ENCODE measurements at regions not wholly inside any gene's neighbourhood (a gene's known extent, or its start where the extent isn't known, plus 50 kb on each side); places are given as distances from the start of the nearest gene placed in this dataset.
"Not testable (repeated sequence)": the region's sequence is repeated elsewhere in the genome, so short reads cannot be mapped to it uniquely, and the experiment has no call there.

DNA sequence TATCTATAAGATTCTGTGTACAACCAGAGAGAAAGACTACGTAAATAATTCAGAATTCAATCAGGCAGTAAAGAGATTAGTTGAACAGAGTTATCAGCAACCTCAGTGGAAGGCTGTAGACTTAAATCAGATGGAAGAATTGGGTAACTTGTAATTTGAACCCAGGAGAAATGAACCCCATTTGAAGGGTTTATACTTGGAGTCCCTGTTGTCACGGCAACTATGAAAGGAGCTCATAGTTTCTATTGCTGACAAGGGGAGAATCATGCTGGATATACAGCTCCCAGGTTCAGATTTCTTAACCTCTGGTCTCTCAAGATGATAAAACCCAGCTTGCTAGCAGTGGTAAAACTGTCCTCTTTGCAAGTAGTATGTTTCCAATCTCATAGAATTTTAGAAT, 54.4 kb upstream of the BMP4 start:
- no peak for DNase-seq

DNA sequence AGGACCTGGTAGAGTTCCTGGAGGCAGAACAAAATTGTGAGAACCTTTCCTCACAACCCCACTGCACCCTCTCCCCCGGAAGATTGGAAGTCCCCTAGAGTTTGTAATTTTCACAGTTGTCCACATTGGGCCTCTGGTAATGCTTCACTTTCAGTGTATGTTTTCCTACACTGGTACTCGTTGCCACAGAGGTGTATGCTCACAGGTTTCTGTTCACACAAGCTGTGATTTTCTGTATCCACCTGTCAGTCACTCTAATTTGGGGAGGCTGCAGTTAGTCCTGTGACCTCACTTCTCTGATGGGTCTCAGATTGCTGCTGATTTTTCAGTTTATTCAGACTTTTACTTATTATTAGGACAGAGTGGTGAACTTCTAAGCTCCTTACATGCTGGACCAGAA, 66.4 kb upstream of the BMP4 start:
- DNase-seq = no peak

- no peak for DNase-seq
Observed at GRCh38 chr14:54025661-54026060, 69.0 kb upstream of the BMP4 start.

DNA sequence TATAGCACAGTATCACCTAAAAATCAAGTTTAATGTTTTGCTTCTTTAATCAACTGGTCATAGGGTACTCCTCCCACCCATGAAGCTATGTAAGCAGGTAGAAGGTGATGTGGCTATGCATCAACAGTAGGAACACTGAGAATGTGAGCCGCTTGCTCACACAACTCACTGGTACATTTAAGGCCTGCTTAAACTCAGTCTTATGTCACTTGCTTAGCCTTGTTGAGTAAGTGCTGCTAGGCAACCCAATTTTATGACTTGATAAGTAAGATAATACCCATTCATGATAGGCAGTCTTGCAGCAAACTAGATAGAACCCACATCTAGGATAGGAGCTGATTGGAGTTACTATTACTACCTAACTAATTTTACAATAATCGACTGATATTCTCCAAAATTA, 70.0 kb upstream of the BMP4 start:
- DNase-seq = no peak

DNA sequence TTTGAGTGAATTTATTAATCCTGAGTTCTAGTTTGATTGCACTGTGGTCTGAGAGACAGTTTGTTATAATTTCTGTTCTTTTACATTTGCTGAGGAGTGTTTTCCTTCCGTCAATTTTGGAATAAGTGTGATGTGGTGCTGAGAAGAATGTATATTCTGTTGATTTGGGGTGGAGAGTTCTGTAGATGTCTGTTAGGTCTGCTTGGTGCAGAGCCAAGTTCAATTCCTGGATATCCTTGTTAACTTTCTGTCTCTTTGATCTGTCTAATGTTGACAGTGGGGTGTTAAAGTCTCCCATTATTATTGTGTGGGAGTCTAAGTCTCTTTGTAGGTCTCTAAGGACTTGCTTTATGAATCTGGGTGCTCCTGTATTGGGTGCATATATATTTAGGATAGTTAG, 74.4 kb upstream of the BMP4 start:
- DNase-seq = not testable (repeated sequence)

GRCh38 chr14:54033285-54033684, 76.7 kb upstream of the BMP4 start:
- DNase-seq = not testable (repeated sequence)

- no peak for DNase-seq
Observed at GRCh38 chr14:54038724-54039123, 82.1 kb upstream of the BMP4 start.

DNA sequence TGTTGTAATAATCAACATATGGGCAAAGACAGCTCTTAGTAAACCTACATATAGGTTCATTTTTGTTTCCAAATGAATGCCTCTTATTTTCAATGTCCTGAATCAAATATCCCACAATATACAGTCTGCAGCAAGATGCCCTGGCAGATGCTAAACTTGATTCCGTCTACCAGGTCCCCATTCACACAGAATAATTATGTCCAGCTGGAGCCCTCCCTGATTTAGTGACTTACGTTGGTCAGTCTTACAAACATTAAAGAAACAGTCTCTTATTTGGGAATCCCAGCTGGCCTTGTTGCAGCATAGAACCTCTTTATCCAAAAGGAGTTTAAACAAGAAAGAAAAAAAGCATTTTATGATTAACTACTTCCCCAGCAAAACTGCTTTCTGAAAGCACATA, 82.7 kb upstream of the BMP4 start:
- DNase-seq = no peak

GRCh38 chr14:54040846-54041245, 84.2 kb upstream of the BMP4 start:
- DNase-seq = no peak

DNA sequence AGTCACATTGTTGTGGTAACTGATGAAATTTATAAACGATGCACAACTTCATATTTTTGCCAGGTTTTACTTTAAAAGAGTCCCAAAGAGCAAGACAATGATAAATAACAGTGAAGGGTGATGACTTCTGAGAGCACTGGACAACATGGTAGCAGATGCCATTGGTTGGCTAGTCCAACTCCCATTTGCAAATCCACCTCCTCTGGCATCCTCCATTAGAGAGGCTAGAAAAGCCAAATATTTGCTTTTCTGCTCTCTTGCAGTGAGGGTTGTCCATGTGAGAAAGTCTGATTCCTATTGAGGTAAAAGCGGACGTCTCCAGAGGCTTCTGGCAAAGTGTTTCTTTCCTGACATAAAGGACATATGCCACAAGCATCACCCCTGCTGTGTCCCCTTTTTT, 89.6 kb upstream of the BMP4 start:
- DNase-seq = no peak

GRCh38 chr14:54047645-54048308, 91.2 kb upstream of the BMP4 start:
- no peak for DNase-seq

- DNase-seq = no peak
Observed at GRCh38 chr14:54048311-54048710, 91.7 kb upstream of the BMP4 start.

DNA sequence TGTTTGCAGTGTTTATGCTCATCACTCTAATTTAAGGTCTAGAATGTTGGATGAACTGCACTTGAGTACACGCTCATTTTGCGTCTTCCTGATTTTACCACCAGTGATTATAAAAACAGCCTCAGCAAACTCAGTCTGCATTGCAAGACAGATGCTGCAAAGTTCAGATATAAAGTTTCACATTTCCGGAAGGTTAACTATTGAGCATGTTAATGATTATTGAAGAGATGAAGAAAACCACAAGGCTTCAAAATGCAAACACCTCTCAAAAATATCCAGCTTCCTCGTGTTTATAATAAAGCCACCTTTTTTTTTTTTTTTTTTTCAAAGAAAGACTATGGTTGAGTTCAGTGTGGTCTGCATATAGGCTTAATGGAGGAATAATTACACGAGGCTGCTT, 92.1 kb upstream of the BMP4 start:
- DNase-seq = no peak

GRCh38 chr14:54050759-54051158, 94.1 kb upstream of the BMP4 start:
- DNase-seq = no peak

DNA sequence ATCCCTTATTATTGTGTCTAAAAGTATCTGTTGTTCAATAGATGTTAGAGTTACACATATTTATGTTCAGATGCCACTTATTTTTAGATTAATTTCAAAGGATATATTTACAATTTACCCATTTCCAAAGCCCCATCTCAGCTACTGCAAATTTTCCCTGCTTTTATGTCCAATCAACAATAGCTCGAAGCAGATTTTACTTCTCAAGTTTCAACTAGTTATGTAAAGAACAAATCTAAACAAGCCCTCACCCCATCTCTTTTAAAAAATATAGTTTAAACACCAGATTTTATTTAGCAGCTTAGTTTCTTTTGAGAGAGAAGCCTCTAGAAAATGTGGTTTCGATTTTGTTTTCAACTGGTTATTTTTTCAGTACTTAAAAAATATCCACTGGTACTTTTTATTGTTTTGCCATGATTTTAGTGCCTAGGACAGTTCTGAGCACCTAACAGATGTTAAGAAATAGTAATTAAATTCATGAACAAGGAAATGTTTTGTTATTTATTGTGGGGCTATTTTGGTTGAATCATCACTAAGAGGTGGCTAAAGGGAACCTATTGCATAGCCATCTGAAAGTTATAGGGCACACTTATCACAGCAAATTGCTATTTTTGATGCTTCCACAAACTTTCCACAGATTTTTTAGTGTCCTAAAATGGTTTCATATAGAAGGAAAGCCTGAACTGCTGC, 96.2 kb upstream of the BMP4 start:
- DNase-seq = no peak

GRCh38 chr14:54053386-54053745, 96.7 kb upstream of the BMP4 start:
- no peak for DNase-seq

DNA sequence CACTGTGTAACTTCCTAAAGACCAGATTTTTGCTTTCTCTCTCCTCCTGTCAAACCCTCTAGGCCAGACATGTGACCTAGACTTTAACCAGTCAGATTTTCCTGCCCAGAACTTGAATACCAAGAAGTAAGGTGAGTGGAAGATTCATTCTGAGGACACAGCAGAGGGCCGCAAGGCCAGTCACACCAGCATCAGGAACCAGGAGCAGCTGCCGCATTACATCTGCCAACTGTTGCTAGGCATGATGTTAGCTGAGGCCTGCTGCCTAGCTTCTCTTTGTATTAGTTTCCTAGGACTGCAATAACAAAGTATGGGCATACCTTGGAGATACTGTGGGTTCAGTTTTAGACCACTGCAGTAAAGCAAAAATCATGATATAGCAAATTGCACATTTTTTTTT, 101.9 kb upstream of the BMP4 start:
- no peak for DNase-seq

DNA sequence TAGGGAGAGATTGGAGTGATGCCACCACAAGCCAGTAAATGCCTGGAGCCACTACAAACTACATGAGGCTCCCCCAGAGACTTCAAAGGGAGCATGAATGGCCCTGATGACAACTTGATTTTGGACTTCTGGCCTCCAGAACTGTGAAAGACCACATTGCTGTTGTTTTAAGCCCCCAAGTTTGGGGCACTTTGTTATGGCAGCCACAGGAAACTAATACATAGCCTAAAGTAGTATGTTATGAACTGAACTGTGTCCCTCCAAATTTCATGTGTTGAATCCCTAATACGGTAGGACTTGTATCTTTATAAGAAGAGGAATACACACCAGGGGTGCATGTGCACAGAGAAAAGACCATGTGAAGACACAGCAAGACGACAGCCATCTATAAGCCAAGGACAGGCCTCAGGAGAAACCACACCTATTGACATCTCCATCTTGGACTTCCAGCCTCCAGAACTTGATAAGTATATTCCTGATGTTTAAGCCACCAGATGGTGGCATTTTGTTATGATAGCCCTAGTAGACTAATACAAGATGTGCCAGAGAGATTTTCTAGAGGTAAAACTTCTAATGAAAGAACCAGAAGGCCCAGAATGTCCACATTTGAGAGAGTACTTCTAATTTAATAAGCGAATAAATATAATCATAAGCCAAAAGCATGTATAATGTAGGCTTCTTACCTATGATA, 127.1 kb upstream of the BMP4 start:
- DNase-seq = no peak

DNA sequence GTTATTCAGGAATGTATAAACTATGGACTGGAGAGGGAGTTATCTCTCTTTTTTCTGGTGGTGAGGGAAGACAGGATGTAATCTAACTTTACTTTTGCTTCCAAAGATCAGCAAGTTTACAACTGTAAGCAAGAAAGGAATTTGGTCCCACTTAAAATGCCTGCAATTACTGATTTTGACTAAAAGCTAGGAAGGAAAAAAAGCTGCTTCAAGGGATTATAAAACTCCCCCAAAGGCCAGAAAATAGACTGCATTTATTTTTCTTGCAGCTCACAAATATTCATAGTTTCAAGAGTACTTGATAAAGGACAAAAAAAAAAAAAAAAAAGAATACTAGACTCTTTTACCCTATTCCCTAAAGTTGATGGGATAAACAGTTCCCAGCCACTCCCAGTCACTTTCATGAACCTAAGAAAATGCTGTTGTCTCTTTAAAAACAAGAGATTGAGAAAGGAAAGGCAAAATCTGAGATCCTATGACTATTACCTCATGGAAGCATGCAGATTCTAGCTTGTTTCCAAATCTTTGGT, 128.7 kb upstream of the BMP4 start:
- DNase-seq = no peak

DNA sequence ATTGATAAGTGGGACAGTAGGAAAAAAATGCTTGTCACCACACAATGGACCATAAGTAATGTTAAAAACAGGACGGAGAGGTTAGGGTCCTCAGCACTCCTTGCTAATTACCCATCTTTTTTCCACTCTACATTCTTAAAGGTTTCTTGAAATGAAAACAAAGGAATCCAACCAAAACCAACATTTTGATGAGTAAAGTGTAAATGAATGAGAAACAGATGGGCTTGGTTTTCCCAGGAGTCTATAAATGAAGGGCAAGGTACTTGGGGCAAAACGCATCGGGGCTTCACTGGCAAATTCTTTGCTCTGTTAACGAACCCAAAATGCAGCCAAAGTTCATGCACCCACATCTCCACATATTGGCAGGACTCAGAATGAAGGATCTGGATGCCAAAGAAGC, 129.2 kb upstream of the BMP4 start:
- DNase-seq = no peak

- DNase-seq = no peak
Observed at GRCh38 chr14:54086767-54087166, 130.1 kb upstream of the BMP4 start.

- no peak for DNase-seq
Observed at GRCh38 chr14:54087376-54087775, 130.8 kb upstream of the BMP4 start.

DNA sequence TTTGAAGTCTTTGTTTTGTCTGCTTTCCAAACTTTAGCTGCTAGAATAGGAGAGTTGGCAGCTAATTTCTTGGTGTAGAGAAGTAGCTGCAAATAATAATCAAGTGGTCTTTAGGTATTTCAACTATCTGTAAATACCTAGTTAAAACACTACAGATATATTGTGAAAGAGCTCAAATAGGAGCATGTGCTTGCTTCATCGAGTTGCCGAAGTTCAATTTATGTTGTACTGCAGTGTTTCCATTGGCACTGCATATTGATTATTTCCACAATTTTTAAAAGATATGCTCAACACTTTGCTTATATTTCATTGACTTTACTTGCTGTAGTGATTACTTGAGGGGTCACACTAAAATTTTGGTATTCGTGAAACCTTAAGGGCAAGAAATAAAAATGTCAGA, 131.6 kb upstream of the BMP4 start:
- DNase-seq = no peak

DNA sequence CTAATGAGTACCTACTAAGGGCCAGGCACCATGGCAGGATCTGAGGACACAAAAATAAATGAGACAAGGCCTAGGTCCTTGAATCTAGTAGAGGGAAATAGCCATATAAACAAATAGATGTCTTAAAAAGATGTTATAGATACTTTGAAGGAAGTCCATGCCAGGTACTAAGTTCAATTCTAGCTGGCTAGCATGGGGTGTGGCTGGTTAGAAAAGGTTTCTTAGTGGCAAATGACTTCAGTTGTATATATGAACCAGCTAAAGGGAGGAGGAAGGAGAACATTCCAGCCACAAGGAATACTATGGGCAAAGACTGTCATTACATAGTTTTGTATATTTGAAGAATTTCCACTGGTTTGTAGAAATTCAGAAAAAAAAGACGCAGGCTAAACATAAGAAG, 133.6 kb upstream of the BMP4 start:
- DNase-seq = no peak

All from activated naive CD4-positive, alpha-beta T cell treated with Interleukin-2 at 50 U/mL for 16 hours (primary cell).